ENCODE measurements at regions not wholly inside any gene's neighbourhood (a gene's known extent, or its start where the extent isn't known, plus 50 kb on each side); places are given as distances from the start of the nearest gene placed in this dataset.
A peak's percentile ranks its signal among the peaks of the same experiment; 100 is the strongest.
"Not testable (repeated sequence)": the region's sequence is repeated elsewhere in the genome, so short reads cannot be mapped to it uniquely, and the experiment has no call there.

- no peak for DNase-seq (ENCODE audit: low read depth in 1 of 2, low spot score in 1 of 2)
- no peak for TF ChIP-seq JUND (IDR thresholded peaks at IDR 0.05; ENCODE audit: low read depth)
- in situ Hi-C loops (cut with HindIII; ENCODE audit: low pct_unique_long_range_greater_than_20kb, low sequenced_read_pairs): no loop called here
These were observed 82.0 kb upstream of the DMRT1 start for GRCh38 chr9:759541-759940.

DNA sequence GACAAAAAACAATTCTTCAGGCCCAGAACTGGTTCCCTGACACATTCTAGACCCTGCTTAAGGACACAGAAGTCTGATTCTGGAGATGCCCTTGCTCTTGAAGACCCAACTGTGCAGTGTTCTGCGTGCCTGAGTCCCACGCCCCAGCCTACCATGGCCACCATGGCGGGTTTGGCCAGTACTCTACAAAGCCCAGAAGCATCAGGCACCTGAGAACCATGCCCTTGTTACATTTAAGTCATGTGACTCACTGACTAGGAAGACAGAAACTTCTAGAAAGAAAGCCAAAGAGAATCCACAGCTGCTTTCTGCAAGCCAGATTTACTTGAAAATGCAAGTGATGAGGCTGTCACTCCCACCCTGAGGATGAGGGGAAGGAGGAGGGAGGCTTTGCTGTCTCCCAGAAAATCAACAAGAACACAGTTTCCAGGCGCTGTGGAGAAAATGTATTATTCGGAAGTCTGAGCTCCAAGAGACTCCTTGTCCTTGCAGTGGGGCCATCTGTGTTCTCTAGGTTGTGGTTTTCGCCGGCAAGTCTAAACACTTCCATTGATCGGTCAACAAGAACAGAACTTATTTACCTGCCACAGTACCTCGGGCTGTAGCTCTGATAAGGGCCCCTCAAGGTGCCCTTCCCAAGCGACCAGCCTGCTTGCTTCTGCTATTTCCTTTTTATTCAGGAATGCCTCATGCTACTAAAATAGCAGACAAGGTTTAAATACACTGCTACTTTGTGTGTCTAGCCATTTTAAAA is 81.3 kb upstream of the DMRT1 start:
- in situ Hi-C loops (cut with HindIII; ENCODE audit: low pct_unique_long_range_greater_than_20kb, low sequenced_read_pairs): no loop called here
- DNase-seq (ENCODE audit: low read depth in 1 of 2, low spot score in 1 of 2): no peak
- no peak for TF ChIP-seq JUND (IDR thresholded peaks at IDR 0.05; ENCODE audit: low read depth)

- no peak for TF ChIP-seq JUND (IDR thresholded peaks at IDR 0.05; ENCODE audit: low read depth)
- in situ Hi-C loops (cut with HindIII; ENCODE audit: low pct_unique_long_range_greater_than_20kb, low sequenced_read_pairs): no loop called here
- peak in 1 of 2 experiments; percentile 10 for DNase-seq (ENCODE audit: low read depth in 1 of 2, low spot score in 1 of 2)
These were observed 80.2 kb upstream of the DMRT1 start for GRCh38 chr9:761176-761792.

GRCh38 chr9:761793-762560 is 79.5 kb upstream of the DMRT1 start:
- TF ChIP-seq JUND (IDR thresholded peaks at IDR 0.05; ENCODE audit: low read depth): no peak
- DNase-seq (ENCODE audit: low read depth in 1 of 2, low spot score in 1 of 2): no peak
- in situ Hi-C loops (cut with HindIII; ENCODE audit: low pct_unique_long_range_greater_than_20kb, low sequenced_read_pairs): no loop called here

GRCh38 chr9:763692-764091 is 77.8 kb upstream of the DMRT1 start:
- no peak for TF ChIP-seq JUND (IDR thresholded peaks at IDR 0.05; ENCODE audit: low read depth)
- in situ Hi-C loops (cut with HindIII; ENCODE audit: low pct_unique_long_range_greater_than_20kb, low sequenced_read_pairs): no loop called here
- no peak for DNase-seq (ENCODE audit: low read depth in 1 of 2, low spot score in 1 of 2)

DNA sequence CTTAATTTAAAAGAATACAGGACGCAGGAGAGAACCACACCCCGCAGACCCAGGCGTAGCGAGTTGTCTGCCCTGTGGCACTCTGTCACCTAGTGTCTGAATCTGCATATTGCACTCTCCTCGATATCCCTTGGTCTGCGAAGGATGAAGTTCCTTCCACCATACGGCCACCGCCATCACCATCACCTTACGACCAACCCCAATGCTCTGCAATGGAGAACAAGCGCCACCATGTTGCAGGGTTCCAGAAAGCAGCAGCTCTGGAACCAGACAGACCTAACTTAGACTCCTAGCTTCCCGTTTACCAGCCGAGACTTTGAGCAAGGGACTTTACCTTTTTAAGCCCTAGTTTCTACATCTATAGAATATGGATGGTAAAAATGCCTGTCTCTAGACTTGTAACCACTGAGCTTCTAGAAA is 77.4 kb upstream of the DMRT1 start:
- peak; percentile 52 to 90 for DNase-seq (ENCODE audit: low read depth in 1 of 2, low spot score in 1 of 2)
- in situ Hi-C loops (cut with HindIII; ENCODE audit: low pct_unique_long_range_greater_than_20kb, low sequenced_read_pairs): no loop called here
- TF ChIP-seq JUND (IDR thresholded peaks at IDR 0.05; ENCODE audit: low read depth): no peak

- in situ Hi-C loops (cut with HindIII; ENCODE audit: low pct_unique_long_range_greater_than_20kb, low sequenced_read_pairs): no loop called here
- DNase-seq (ENCODE audit: low read depth in 1 of 2, low spot score in 1 of 2): no peak
- TF ChIP-seq JUND (IDR thresholded peaks at IDR 0.05; ENCODE audit: low read depth): no peak
These were observed 76.5 kb upstream of the DMRT1 start for GRCh38 chr9:764986-765385.

DNA sequence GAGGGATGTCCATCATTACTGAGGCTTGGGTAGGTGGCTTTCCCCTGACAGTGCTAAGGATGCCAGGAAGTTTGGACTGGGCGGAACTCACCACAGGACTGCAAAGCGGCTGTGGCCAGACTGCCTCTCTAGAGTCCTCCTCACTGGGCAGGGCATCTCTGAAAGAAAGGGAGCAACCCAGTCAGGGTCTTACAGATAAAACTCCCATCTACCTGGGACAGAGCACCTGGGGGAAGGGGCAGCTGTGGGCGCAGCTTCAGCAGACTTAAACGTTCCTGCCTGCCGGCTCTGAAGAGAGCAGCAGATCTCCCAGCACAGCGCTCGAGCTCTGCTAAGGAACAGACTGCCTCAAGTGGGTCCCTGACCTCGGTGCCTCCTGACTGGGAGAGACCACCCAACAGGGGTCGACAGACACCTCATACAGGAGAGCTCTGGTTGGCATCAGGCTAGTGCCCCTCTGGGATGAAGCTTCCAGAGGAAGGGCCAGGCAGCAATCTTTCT is 74.4 kb upstream of the DMRT1 start:
- in situ Hi-C loops (cut with HindIII; ENCODE audit: low pct_unique_long_range_greater_than_20kb, low sequenced_read_pairs); DNase-seq (ENCODE audit: low read depth in 1 of 2, low spot score in 1 of 2): not testable (repeated sequence)

- no peak for TF ChIP-seq JUND (IDR thresholded peaks at IDR 0.05; ENCODE audit: low read depth)
- in situ Hi-C loops (cut with HindIII; ENCODE audit: low pct_unique_long_range_greater_than_20kb, low sequenced_read_pairs): no loop called here
- DNase-seq (ENCODE audit: low read depth in 1 of 2, low spot score in 1 of 2): no peak
These were observed 65.4 kb upstream of the DMRT1 start for GRCh38 chr9:776086-776485.

DNA sequence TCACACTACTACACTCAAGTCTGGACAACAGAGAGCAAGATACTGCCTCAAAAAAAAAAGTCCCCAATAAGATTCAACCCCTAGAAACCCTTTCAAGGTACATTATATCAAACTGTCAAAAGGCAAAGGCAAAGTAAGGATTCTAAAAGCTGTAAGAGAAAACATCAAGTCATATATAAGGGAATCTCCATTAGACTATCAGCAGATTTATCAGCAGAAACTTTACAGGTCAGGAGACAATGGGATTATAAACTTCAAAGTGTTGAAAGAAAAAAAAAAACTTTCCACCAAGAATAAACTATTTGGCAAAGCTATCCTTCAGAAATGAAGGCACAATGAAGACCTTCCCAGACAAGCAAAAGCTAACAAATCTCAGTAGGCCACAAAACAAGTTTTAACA is 63.5 kb upstream of the DMRT1 start:
- in situ Hi-C loops (cut with HindIII; ENCODE audit: low pct_unique_long_range_greater_than_20kb, low sequenced_read_pairs): no loop called here
- TF ChIP-seq JUND (IDR thresholded peaks at IDR 0.05; ENCODE audit: low read depth): no peak
- no peak for DNase-seq (ENCODE audit: low read depth in 1 of 2, low spot score in 1 of 2)

DNA sequence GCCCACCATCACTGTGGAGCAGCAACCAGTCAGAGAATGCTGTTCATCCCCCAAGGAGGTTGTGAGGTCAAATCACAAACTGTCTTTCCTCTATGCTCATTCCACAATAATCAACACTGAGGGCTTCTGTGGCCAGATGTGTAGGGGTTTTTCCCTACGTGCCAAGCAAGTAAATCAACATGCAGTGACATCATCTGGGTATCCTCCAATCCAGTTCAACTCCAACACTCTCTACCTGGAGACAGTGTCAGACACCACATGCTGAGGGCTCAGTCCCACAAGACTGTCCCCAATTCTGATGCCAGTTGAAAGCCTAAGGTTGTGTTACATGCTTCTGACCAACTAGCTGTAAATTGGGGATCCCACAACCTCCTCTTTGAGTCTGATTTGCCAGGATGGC is 57.3 kb upstream of the DMRT1 start:
- in situ Hi-C loops (cut with HindIII; ENCODE audit: low pct_unique_long_range_greater_than_20kb, low sequenced_read_pairs): no loop called here
- DNase-seq (ENCODE audit: low read depth in 1 of 2, low spot score in 1 of 2): no peak
- no peak for TF ChIP-seq JUND (IDR thresholded peaks at IDR 0.05; ENCODE audit: low read depth)

GRCh38 chr9:784916-785315 is 56.6 kb upstream of the DMRT1 start:
- TF ChIP-seq JUND (IDR thresholded peaks at IDR 0.05; ENCODE audit: low read depth): no peak
- in situ Hi-C loops (cut with HindIII; ENCODE audit: low pct_unique_long_range_greater_than_20kb, low sequenced_read_pairs): no loop called here
- DNase-seq (ENCODE audit: low read depth in 1 of 2, low spot score in 1 of 2): no peak

DNA sequence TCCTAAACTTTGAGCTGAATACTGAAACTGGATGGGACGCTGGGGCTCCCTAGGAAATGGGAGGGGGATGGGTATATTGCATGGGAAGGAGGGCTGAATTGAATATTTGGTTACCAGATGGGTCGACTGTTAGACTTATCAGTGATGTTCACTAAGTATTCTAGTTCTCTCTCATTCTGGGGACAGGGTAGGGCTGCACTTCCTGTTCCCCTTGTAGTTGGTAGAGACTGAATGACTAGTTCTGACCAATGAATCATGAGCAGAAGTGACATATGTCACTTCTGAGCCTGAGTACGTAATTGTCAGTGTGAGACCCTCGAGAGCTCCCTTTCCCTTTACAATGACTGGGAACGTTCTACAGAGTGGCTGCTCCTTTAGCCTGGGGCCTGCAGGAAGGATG is 55.5 kb upstream of the DMRT1 start:
- no peak for DNase-seq (ENCODE audit: low read depth in 1 of 2, low spot score in 1 of 2)
- in situ Hi-C loops (cut with HindIII; ENCODE audit: low pct_unique_long_range_greater_than_20kb, low sequenced_read_pairs): no loop called here
- no peak for TF ChIP-seq JUND (IDR thresholded peaks at IDR 0.05; ENCODE audit: low read depth)
